ENCODE measurements at regions not wholly inside any gene's neighbourhood (a gene's known extent, or its start where the extent isn't known, plus 50 kb on each side); places are given as distances from the start of the nearest gene placed in this dataset.
"Not testable (repeated sequence)": the region's sequence is repeated elsewhere in the genome, so short reads cannot be mapped to it uniquely, and the experiment has no call there.

- peaks cover 2% of the 10 kb centered on the region for H3K9me3 Mint-ChIP-seq
- H3K27me3 Mint-ChIP-seq = no peaks in the 10 kb centered on the region
- no peak overlapping the region for H3K27ac Mint-ChIP-seq
- intact Hi-C loops (cut with micrococcal nuclease) = no loop called here
- no peaks in the 10 kb centered on the region for H3K4me1 Mint-ChIP-seq (ENCODE audit: low read depth)
- no peaks in the 10 kb centered on the region for H3K36me3 Mint-ChIP-seq
- DNase-seq = no peak
- CTCF ChIA-PET = no interaction called here
- H3K4me3 Mint-ChIP-seq = no peak overlapping the region
- POLR2A ChIA-PET = no interaction called here
Observed at GRCh38 chr2:83370419-83370762, 1088.7 kb downstream of the SUCLG1 start.

- POLR2A ChIA-PET = no interaction called here
- H3K4me3 Mint-ChIP-seq = no peak overlapping the region
Observed at GRCh38 chr2:83369601-83370418, 1089.3 kb downstream of the SUCLG1 start.

GRCh38 chr2:83368916-83369315 is 1090.2 kb downstream of the SUCLG1 start:
- intact Hi-C loops (cut with micrococcal nuclease) = no loop called here
- no peak overlapping the region for H3K4me3 Mint-ChIP-seq
- peaks cover 2% of the 10 kb centered on the region for H3K9me3 Mint-ChIP-seq
- no peaks in the 10 kb centered on the region for H3K36me3 Mint-ChIP-seq
- no peaks in the 10 kb centered on the region for H3K4me1 Mint-ChIP-seq (ENCODE audit: low read depth)
- DNase-seq = no peak
- POLR2A ChIA-PET = no interaction called here
- no peaks in the 10 kb centered on the region for H3K27me3 Mint-ChIP-seq
- CTCF ChIA-PET = no interaction called here
- H3K27ac Mint-ChIP-seq = no peak overlapping the region

More at GRCh38 chr2:83369601-83370418, 1089.3 kb downstream of the SUCLG1 start:
- Mint-ChIP-seq H3K27ac (no peak overlapping the region), H3K9me3 (peaks cover 2% of the 10 kb centered on the region), H3K4me1 (ENCODE audit: low read depth) (no peaks in the 10 kb centered on the region), H3K36me3 (no peaks in the 10 kb centered on the region), H3K27me3 (no peaks in the 10 kb centered on the region)
- intact Hi-C loops (cut with micrococcal nuclease) = no loop called here
- DNase-seq = no peak
- CTCF ChIA-PET = no interaction called here

GRCh38 chr2:83368461-83368860 is 1090.6 kb downstream of the SUCLG1 start:
- Mint-ChIP-seq H3K27me3 (no peaks in the 10 kb centered on the region), H3K4me1 (ENCODE audit: low read depth) (no peaks in the 10 kb centered on the region), H3K4me3 (no peak overlapping the region), H3K27ac (no peak overlapping the region), H3K36me3 (no peaks in the 10 kb centered on the region), H3K9me3 (peaks cover 2% of the 10 kb centered on the region)
- intact Hi-C loops (cut with micrococcal nuclease) = no loop called here
- no peak for DNase-seq
- ChIA-PET CTCF (no interaction called here), POLR2A (no interaction called here)

- POLR2A ChIA-PET = no interaction called here
- Mint-ChIP-seq H3K36me3 (no peaks in the 10 kb centered on the region), H3K27me3 (no peaks in the 10 kb centered on the region), H3K9me3 (peaks cover 5% of the 10 kb centered on the region), H3K4me1 (ENCODE audit: low read depth) (no peaks in the 10 kb centered on the region), H3K4me3 (no peak overlapping the region), H3K27ac (no peak overlapping the region)
- intact Hi-C loops (cut with micrococcal nuclease) = no loop called here
- CTCF ChIA-PET = no interaction called here
- no peak for DNase-seq
Observed at GRCh38 chr2:83365476-83365875, 1093.6 kb downstream of the SUCLG1 start.

GRCh38 chr2:83364264-83364663 is 1094.8 kb downstream of the SUCLG1 start:
- intact Hi-C loops (cut with micrococcal nuclease) = no loop called here
- no peak for DNase-seq
- Mint-ChIP-seq H3K36me3 (no peaks in the 10 kb centered on the region), H3K27me3 (no peaks in the 10 kb centered on the region), H3K4me3 (no peak overlapping the region), H3K27ac (no peak overlapping the region), H3K4me1 (ENCODE audit: low read depth) (no peaks in the 10 kb centered on the region), H3K9me3 (peaks cover 5% of the 10 kb centered on the region)
- ChIA-PET CTCF (no interaction called here), POLR2A (no interaction called here)

GRCh38 chr2:83363138-83363537 is 1095.9 kb downstream of the SUCLG1 start:
- POLR2A ChIA-PET = not testable (repeated sequence)

GRCh38 chr2:83359336-83359735 is 1099.7 kb downstream of the SUCLG1 start:
- H3K36me3 Mint-ChIP-seq = no peaks in the 10 kb centered on the region
- no peaks in the 10 kb centered on the region for H3K27me3 Mint-ChIP-seq
- no peak overlapping the region for H3K4me3 Mint-ChIP-seq
- no peak for DNase-seq
- ChIA-PET CTCF (no interaction called here), POLR2A (no interaction called here)
- H3K27ac Mint-ChIP-seq = no peak overlapping the region
- H3K4me1 Mint-ChIP-seq (ENCODE audit: low read depth) = no peaks in the 10 kb centered on the region
- intact Hi-C loops (cut with micrococcal nuclease) = no loop called here
- H3K9me3 Mint-ChIP-seq = peaks cover 3% of the 10 kb centered on the region

More at GRCh38 chr2:83363138-83363537, 1095.9 kb downstream of the SUCLG1 start:
- H3K27me3 Mint-ChIP-seq; H3K4me3 Mint-ChIP-seq; H3K36me3 Mint-ChIP-seq; H3K27ac Mint-ChIP-seq; intact Hi-C loops (cut with micrococcal nuclease); DNase-seq; H3K9me3 Mint-ChIP-seq; CTCF ChIA-PET; H3K4me1 Mint-ChIP-seq (ENCODE audit: low read depth): not testable (repeated sequence)

- H3K36me3 Mint-ChIP-seq = no peaks in the 10 kb centered on the region
- DNase-seq = no peak
Observed at GRCh38 chr2:83342860-83343329, 1116.2 kb downstream of the SUCLG1 start.

GRCh38 chr2:83340424-83340823 is 1118.7 kb downstream of the SUCLG1 start:
- Mint-ChIP-seq H3K27me3 (no peaks in the 10 kb centered on the region), H3K4me3 (no peak overlapping the region), H3K36me3 (no peaks in the 10 kb centered on the region), H3K4me1 (ENCODE audit: low read depth) (no peaks in the 10 kb centered on the region), H3K27ac (peak overlapping the region; percentile 31), H3K9me3 (peaks cover 11% of the 10 kb centered on the region)
- intact Hi-C loops (cut with micrococcal nuclease) = no loop called here
- ChIA-PET POLR2A (no interaction called here), CTCF (no interaction called here)
- DNase-seq = no peak

More at GRCh38 chr2:83342860-83343329, 1116.2 kb downstream of the SUCLG1 start:
- no peak overlapping the region for H3K4me3 Mint-ChIP-seq
- H3K9me3 Mint-ChIP-seq = peaks cover 11% of the 10 kb centered on the region
- H3K27me3 Mint-ChIP-seq = no peaks in the 10 kb centered on the region
- CTCF ChIA-PET = no interaction called here
- H3K27ac Mint-ChIP-seq = no peak overlapping the region
- intact Hi-C loops (cut with micrococcal nuclease) = loop anchor here (2.0 kb wide), 1 partner anchor 818 kb away; no protein-coding TSS in a partner anchor
- no peaks in the 10 kb centered on the region for H3K4me1 Mint-ChIP-seq (ENCODE audit: low read depth)
- POLR2A ChIA-PET = no interaction called here

GRCh38 chr2:83339942-83340341 is 1119.1 kb downstream of the SUCLG1 start:
- intact Hi-C loops (cut with micrococcal nuclease); CTCF ChIA-PET; H3K36me3 Mint-ChIP-seq; H3K4me3 Mint-ChIP-seq; DNase-seq; H3K27ac Mint-ChIP-seq; H3K4me1 Mint-ChIP-seq (ENCODE audit: low read depth); H3K27me3 Mint-ChIP-seq; POLR2A ChIA-PET: not testable (repeated sequence)
- H3K9me3 Mint-ChIP-seq = peaks cover 11% of the 10 kb centered on the region

- CTCF ChIA-PET = no interaction called here
- Mint-ChIP-seq H3K9me3 (peaks cover 2% of the 10 kb centered on the region), H3K36me3 (no peaks in the 10 kb centered on the region), H3K27ac (no peak overlapping the region), H3K27me3 (no peaks in the 10 kb centered on the region), H3K4me1 (ENCODE audit: low read depth) (no peaks in the 10 kb centered on the region), H3K4me3 (no peak overlapping the region)
- intact Hi-C loops (cut with micrococcal nuclease) = no loop called here
- POLR2A ChIA-PET = no interaction called here
- DNase-seq = no peak
Observed at GRCh38 chr2:83331810-83332209, 1127.3 kb downstream of the SUCLG1 start.

- H3K36me3 Mint-ChIP-seq = no peaks in the 10 kb centered on the region
- no peaks in the 10 kb centered on the region for H3K4me1 Mint-ChIP-seq (ENCODE audit: low read depth)
- POLR2A ChIA-PET = no interaction called here
- no peaks in the 10 kb centered on the region for H3K9me3 Mint-ChIP-seq
- no peak overlapping the region for H3K27ac Mint-ChIP-seq
- CTCF ChIA-PET = no interaction called here
- no peak for DNase-seq
- intact Hi-C loops (cut with micrococcal nuclease) = no loop called here
- H3K27me3 Mint-ChIP-seq = no peaks in the 10 kb centered on the region
- no peak overlapping the region for H3K4me3 Mint-ChIP-seq
Observed at GRCh38 chr2:83323038-83323437, 1136.0 kb downstream of the SUCLG1 start.

All from activated CD4-positive, alpha-beta memory T cell treated with anti-CD3 and anti-CD28 coated beads for 36 hours (primary cell).